A204.1 (cell line): ENCODE measurements at regions not wholly inside any gene's neighbourhood (a gene's known extent, or its start where the extent isn't known, plus 50 kb on each side); places are given as distances from the start of the nearest gene placed in this dataset.
"Not testable (repeated sequence)": the region's sequence is repeated elsewhere in the genome, so short reads cannot be mapped to it uniquely, and the experiment has no call there.

Experiments used
- FAIRE-seq: peaks from 2 replicates; lab custom pipeline; 2012; peaks lifted over from hg19 to GRCh38; lab: Jason Lieb, UNC

DNA sequence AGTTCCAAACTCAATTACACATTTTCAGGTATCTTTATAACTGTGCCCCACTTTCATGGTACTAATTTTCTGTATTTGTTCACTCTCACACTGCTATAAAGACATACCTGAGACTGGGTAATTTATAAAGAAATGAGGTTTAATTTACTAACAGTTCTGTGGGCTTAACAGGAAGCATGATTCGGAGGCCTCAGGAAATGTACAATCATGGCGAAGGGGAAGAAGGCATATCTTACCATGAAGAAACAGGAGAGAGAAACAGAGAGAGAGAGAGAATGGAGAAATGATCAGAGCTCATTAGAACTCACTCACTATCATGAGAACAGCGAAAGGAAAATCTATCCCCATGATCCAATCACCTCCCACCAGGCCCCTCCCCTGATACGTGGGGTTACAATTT, 874.1 kb upstream of the B3GALT2 start:
- FAIRE-seq, result no peak

DNA sequence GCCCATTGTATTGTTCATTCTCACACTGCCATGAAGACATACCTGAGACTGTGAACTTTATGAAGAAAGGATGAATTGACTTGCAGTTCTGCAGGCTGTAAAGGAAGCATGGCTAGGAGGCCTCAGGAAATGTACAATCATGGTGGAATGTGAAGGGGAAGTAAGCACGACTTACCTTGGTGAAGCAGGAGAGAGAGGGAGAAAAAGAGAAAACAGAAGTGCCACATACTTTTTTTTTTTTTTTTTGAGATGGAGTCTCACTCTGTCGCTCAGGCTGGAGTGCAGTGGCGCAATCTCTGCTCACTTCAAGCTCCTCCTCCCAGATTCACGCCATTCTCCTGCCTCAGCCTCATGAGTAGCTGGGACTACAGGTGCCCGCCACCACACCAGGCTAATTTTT, 871.9 kb upstream of the B3GALT2 start:
- not testable (repeated sequence) for FAIRE-seq

DNA sequence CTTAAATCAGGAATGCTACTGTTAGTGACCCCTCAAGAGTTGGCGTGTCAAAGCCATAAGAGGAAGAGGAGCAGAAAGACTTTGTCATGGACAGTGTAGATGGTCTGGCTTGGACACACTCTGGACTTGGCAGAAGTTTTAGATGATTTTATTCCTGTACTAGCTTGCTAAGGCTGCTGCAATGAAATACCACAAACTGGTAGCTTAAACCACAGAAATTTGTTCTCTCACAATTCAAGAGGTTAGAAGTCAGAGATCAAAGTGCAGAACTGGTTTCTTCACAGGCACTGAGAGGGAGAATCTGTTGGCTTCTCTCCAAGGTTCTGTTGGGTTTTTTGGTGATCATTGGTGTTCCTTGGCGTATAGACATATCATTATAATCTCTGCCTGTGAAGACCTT, 869.8 kb upstream of the B3GALT2 start:
- no peak for FAIRE-seq

DNA sequence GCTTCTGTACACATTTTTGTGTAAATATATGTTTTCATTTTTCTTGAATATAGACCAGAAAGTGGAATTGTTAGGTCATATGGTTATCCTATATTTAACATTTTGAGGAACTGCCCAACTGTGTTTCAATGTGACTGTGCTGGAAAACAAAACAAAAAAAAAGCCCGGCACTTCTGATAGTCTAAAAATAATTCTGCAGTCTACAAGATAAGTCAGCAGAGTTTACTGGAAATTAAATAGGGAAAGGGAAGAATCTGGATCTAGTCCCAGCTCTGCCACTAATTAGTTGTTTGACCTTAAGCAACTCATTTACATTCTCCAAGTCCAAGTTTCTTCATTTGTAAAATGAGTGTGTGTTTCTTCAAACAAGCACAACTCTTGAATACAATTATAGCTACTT, 869.1 kb upstream of the B3GALT2 start:
- no peak for FAIRE-seq

DNA sequence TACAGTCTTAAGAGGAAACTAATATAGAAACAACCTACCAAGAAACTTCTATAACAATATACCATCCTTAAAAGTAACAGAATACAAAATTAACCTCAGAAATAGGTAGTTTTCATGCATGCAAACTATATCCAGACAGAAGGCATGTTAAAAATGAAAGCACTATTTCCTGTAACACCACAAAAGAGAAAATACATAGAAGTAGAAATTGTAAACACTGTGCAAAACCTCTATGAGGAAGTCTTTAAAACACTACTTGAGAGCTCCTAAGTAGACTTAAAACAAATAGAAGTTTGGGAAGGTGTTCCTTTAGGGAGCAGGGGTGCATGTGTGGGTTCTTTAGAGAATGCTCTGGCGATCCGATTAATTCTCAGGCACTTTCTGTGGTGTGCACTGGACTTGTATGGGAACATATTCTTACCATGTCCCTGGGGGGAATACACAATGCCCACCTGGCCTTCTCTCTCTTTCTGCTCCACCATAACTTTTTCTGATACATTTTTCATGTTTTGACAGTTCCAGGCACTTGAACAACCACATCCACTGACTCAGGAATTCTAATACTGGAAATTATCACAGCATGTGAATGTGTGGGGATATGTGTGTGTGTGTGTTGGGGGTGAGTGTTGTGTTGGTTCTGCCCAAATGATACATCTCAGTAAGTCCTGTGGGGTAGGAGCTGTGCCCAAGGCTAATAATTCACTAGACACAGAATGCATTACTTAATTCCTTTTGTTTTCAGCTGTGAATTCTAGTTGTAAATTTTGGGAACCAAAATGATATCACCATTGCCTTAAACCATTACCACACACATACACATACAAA, 866.3 kb upstream of the B3GALT2 start:
- FAIRE-seq, result no peak

DNA sequence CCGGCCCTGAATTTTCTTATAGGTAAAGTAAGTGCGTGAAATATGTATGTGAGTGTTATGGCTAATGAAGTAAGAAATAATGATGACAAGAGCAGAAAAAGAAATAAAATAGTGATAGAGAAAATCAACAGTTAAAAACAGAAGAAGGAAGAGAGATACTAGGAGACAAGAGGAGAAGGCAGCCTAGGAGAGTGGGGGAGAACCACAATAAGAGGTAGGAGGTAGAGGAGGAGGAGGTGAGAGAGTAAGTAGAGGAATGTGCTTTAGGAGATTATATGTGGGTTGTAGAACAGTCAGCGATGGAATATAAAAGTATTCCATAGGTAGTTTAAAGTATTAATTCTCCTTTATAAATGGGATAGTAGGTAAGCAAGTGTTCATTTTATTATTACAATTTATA, 861.5 kb upstream of the B3GALT2 start:
- no peak for FAIRE-seq

DNA sequence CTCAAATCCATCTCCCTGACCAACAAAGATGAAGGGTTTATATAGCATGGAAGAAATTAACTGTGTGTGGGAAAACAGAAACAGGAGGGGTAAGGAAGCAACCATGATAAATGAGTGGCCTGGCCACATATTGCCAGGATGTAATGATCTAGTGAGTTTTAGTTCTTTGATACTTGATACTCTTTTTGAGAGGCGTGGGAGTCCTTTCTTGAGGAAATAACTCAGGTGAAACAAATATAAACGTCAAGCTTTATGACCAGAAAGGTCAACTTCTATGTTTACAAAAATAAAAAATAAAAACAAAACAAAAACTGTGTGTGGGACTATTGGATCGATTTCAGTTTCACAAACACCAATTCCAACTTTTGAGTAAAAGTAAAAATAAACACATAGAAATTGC, 860.8 kb upstream of the B3GALT2 start:
- no peak for FAIRE-seq

DNA sequence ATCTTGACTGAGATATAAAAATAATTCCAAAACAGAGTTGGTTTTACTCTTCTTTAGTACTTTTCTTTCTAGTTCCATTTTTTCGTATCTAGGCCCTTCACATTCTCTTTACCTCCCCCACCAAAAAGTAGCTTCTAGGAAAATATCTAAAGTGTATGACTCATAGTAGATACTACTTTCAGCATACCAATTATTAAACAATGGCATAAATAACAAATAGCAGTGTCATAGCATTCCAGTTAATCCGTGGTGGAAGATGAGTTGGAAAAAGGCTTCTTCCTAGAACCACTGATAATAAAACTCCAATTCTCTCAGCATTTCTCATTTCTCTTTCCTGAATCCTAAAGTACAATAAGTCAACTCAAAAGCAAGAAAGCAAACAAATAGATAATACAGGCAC, 859.0 kb upstream of the B3GALT2 start:
- no peak for FAIRE-seq

DNA sequence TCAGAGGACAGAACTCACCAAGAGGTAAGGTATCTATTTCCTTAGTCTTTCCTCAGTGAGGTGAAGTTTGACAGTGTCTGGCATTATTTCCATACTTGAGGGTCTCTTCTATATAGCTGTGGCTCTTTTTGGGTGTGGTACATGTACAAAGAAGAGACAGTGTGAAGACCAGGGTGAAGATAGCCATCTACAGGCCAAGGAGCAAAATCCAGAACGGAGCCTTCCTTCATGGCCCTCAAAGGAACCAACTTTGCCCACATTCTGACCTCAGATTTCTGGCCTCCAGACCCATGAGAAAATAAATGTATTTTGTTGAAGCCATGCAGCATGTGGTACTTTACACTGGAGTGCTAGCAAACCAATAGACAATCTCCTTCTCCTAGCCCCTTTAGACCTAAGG, 858.5 kb upstream of the B3GALT2 start:
- FAIRE-seq, result no peak

DNA sequence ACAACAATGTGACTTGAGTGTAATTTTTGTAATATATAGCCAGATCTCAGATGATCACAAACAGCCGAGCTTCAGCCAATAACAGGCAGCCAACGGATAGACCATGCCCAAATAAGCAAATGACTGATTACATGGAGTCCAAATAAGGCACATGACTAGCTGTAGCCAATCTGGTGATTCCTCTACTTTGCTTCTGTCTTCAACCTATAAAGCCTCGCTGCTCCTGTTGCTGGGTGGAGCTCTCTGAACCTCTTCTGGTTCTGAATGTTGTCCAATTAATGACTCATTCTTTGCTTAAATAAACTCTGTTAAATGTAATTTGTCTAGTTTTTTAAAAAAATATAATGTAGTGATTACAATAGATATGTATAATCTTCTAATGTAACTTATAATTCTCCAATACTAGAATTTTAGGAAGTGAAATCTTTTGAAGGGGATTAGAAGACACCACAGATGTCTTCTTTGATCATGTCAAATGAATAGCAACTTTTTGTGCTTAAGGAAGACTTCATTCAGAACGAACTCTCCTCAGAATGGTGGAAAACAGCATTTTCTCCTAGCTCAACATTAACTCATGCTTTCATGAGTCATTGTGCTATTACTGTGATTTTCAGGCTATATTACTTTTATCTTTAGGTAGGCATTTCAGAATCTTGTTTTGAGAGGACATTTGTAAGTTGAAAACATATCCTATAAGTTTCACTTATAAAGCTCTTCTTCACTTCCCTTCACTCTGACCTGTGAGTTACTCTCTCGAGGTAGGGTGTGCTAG, 857.8 kb upstream of the B3GALT2 start:
- FAIRE-seq, result no peak

DNA sequence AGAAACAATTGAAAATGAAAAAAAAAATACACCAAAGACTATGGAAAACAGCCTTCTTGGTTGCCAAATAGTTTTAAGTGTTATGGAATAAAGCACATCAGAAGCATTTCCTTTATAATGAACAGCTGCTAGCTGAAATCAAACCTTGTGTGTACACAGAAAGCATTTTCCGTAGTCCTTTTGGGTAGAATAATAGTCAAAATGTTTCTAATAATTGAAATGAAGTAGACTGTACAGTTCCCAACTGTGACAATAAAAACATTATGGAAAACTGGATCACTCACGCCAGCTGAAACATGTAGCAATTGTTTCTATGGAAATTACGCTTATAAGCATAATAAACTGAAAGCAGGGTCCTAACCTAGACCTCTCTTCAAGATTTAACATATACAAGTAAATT, 856.3 kb upstream of the B3GALT2 start:
- FAIRE-seq, result no peak

DNA sequence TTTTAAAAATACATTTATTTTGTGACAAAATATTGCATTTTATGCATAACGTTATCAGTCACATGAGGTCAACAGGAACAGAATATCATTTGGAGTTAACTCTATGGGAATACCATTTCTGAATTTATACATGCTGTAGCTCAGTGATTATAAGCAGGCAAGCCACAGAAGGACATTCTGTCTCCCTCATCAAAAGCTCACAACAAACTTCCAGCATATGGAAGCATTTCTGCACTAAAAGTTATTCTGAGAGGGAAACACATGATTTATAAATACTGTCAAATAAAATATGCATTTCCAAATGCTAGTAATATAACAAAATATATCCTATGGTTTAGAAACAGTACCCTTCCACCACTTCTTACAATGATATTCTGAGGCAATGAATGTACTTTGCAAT, 854.1 kb upstream of the B3GALT2 start:
- FAIRE-seq, result no peak

DNA sequence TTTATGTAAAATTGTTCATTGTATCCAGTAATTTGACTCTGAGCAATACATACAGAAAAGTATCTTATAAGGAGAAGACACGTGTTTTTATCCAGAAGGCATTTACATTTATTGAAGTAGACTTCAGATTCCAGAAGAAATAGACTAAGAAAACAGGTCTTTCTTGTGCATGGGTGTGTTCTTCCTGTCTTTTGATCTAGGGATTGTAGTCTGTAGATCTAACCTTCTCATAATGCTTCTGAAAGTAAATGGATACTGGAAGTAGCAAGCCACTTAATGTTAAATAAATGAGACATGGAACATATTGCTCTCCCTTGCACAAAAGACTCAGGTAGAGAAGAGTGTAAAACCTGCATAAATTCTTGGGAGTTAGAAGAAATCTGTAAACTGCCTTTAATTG, 853.2 kb upstream of the B3GALT2 start:
- no peak for FAIRE-seq

DNA sequence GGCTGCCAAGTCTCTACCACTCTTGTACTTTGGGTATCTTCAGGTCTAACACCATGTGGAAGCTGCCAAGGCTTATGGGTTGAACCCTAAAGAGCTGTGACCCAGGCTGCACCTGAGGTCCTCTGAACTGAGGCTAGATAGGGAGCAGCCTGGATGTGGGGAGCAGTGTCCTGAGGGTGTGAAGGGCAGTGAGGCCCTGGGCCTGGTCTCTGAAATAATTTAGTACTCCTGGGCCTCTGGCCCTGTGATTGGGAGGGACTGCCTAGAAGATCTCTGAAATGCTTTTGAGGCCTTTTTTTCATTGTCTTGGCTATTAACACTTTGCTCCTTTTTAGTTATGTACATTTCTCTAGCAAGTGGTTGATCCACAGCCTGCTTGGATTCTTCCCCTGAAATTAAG, 847.2 kb upstream of the B3GALT2 start:
- FAIRE-seq, result no peak

DNA sequence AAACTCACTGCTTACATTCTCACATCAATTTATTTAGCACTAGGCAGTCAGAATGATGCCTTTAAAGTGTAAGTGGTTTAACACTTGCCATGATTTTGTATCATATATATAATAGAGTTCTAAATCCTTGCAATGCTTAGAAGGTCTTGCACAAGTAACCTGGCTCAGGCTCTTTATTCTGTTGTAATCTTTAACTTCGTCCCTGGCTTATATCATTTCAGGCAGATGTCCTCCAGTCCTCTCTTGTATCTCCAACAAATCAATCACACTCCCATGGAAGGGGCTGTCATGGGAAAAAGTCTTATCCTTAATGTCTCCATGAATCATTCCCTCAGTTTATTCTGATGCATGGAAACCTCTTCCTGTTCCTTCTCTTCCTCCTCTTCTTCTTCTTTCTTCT, 841.6 kb upstream of the B3GALT2 start:
- no peak for FAIRE-seq

DNA sequence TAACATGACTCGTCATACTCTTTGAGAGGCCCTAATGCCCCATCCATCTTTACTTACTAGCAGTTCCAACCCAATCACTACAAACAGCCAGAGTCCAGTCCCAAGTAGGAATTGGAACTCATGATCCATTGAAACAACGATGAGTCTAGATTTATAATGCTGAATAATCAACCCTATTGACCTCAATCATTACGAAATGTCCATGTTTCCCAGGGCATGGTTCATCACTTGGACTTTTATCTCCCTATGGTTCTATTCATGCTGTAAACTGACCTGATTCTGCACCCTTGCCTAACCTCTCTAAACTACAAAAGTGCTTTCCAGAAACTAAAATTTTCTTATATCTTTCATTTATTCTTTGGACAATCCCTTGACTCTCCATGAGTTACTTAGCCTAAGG, 840.0 kb upstream of the B3GALT2 start:
- no peak for FAIRE-seq

DNA sequence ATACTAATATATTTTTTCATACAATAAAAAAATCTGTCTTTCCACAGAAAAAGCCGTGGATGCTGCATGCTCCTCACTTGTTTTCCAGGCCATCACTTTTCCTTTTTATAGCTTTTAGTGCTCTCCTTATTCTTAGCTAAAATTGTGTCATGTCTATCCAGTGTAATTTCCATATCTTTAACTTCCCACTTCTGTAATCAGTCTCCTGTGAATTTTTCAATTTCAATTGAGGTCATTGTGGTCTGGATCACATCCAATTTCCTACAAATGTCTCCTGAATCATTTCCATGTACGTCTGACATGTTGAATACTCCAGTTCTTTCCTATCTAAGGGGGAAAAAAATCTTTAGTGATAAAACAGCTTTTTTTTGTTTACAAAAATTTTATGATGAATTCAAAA, 838.2 kb upstream of the B3GALT2 start:
- no peak for FAIRE-seq

DNA sequence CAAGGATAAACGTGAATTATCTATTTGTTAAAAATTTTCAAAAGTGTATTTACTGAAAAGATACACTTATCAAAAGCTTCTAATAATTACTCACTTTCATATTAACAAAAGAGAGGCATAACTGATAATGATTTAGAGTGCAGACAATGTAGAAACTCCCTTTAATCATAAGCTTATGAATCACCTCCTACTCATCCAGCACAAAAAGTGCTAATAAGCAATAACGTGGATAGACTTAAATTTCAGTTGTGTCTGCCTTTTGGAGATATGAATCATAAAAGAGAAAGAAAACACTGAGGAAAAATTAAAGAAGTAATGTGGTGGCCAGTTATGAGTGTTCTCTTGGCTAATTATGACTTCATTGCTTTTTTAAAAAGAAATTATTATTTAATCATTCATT, 827.6 kb upstream of the B3GALT2 start:
- FAIRE-seq, result no peak

DNA sequence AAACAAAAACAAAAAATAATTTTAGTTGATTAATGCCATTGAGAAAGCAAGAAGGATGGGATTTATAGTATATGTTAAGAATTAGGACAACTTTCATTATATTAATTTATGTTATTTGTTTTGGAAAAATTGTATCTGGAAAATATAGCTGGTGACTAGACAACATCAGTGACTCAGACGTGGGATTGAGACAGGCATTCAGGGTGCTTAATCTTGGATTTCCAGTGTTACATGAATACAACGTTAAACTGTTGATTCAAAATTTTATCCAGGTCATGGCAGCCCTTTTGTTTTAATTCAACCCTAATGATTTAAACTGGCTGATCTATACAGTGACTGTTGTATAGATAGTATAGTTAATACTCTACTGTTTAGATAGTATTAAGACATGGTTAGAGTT, 827.1 kb upstream of the B3GALT2 start:
- FAIRE-seq, result no peak

DNA sequence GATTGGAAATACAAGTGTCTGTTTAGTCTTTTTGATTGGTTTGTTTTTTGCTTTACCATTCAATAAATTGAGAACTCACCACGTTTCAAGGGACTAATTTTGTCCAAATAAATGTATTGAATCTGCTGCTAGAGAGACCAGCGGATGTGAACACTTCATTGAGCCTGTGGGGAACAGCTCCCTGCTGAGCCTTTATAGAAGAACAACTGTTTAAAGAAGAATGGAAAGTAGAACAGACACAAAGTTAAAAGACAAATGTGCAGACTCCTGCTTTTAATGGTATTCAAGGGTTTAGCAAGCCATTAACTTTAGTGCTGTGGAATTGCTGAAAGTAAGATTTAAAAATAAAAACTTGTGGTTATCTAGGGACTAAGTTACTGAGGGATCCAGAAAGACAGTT, 817.7 kb upstream of the B3GALT2 start:
- FAIRE-seq, result no peak

DNA sequence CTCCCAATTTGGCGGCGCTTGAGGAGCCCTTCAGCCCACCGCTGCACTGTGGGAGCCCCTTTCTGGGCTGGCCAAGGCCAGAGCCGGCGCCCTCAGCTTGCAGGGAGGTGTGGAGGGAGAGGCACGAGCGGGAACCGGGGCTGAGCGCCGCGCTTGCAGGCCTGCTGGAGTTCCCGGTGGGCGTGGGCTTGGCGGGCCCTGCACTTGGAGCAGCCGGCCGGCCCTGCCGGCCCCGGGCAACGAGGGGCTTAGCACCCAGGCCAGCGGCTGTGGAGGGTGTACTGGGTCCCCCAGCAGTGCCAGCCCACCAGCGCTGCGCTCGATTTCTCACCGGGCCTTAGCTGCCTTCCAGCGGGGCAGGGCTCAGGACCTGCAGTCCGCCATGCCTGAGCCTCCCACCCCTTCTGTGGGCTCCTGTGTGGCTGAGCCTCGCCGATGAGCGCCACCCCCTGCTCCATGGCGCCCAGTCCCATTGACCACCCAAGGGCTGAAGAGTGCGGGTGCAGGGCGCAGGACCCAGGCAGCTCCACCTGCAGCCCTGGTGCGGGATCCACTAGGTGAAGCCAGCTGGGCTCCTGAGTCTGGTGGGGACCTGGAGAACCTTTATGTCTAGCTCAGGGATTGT, 815.4 kb upstream of the B3GALT2 start:
- FAIRE-seq, result not testable (repeated sequence)

DNA sequence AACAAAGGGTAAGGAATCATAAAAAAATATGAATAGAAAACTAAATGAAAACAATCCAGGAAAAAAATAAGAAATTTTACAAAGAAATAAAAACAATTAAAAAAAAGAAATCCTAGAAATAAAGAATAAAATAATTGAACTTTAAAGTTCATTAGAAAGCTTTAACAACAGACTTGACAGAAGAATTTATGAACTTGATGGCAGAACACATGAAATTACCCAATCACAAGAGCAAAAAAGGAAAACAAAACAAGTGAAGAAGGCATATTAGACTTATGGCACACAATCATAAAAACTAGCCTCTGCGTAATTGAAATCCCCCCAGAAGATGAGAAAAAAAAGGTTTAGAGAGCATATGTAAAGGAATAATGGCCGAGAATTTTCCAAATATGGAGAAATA, 802.5 kb upstream of the B3GALT2 start:
- peak; percentile 41 for FAIRE-seq

DNA sequence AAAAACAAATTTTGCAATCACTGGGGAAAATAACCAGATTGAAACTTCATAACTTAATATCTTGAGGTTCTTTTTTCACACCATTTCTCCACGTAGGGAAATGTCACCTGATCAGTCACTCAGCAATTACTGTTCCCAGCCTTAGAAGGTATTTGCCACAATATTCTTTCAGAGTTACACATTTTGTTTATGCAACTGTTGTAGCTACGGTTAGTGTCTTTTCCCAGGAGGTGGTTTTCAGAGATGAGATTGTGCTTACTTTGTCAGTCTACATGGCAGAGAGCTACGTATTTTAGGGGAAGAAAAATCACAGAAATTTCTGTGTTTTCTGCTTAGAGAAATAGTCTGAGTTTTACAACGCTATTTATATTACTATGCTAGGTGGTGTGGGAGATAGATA, 792.8 kb upstream of the B3GALT2 start:
- FAIRE-seq, result no peak
